ENCODE measurements at regions not wholly inside any gene's neighbourhood (a gene's known extent, or its start where the extent isn't known, plus 50 kb on each side); places are given as distances from the start of the nearest gene placed in this dataset.

- H3K36me3 ChIP-seq (ENCODE audit: control insufficient read depth, low read length) = no peaks in the 10 kb centered on the region
- H3K4me1 ChIP-seq (ENCODE audit: control insufficient read depth, low read length) = no peaks in the 10 kb centered on the region
- no peak overlapping the region for H3K4me3 ChIP-seq (ENCODE audit: low read length)
- no peaks in the 10 kb centered on the region for H3K27me3 ChIP-seq (ENCODE audit: control insufficient read depth, low read length)
- H3K4me2 ChIP-seq (ENCODE audit: low read length) = no peak overlapping the region
- H4K20me1 ChIP-seq (ENCODE audit: control insufficient read depth, insufficient read depth, low read depth, low read length) = no peaks in the 10 kb centered on the region
- H3F3A ChIP-seq (ENCODE audit: control insufficient read depth, insufficient read depth) = no peaks in the 10 kb centered on the region
- H3K27ac ChIP-seq (ENCODE audit: low read depth, low read length) = no peak overlapping the region
- no peaks in the 10 kb centered on the region for H3K9me3 ChIP-seq (ENCODE audit: control insufficient read depth, insufficient read depth, low read length)
- no peaks in the 10 kb centered on the region for H3K79me2 ChIP-seq (ENCODE audit: control insufficient read depth, low read length)
- no peak for TF ChIP-seq EZH2phosphoT487 (IDR thresholded peaks at IDR 0.05; ENCODE audit: borderline replicate concordance, low read length)
- TF ChIP-seq CTCF (IDR thresholded peaks at IDR 0.05; ENCODE audit: low read depth, low read length, poor library complexity, severe bottlenecking) = no peak
- H3K9me2 ChIP-seq (replicated peaks; ENCODE audit: control insufficient read depth, low read length) = no peaks in the 10 kb centered on the region
Observed at GRCh38 chr10:128361487-128361886, 235.3 kb upstream of the MKI67 start.

GRCh38 chr10:128362514-128362913, 236.3 kb upstream of the MKI67 start:
- Histone ChIP-seq H3K9me3 (ENCODE audit: control insufficient read depth, insufficient read depth, low read length) (no peaks in the 10 kb centered on the region), H3K4me1 (ENCODE audit: control insufficient read depth, low read length) (no peaks in the 10 kb centered on the region), H3K9me2 (replicated peaks; ENCODE audit: control insufficient read depth, low read length) (no peaks in the 10 kb centered on the region), H3K79me2 (ENCODE audit: control insufficient read depth, low read length) (no peaks in the 10 kb centered on the region), H3K27ac (ENCODE audit: low read depth, low read length) (no peak overlapping the region), H3K27me3 (ENCODE audit: control insufficient read depth, low read length) (no peaks in the 10 kb centered on the region), H4K20me1 (ENCODE audit: control insufficient read depth, insufficient read depth, low read depth, low read length) (no peaks in the 10 kb centered on the region), H3K36me3 (ENCODE audit: control insufficient read depth, low read length) (no peaks in the 10 kb centered on the region), H3K4me2 (ENCODE audit: low read length) (no peak overlapping the region), H3K4me3 (ENCODE audit: low read length) (no peak overlapping the region), H3F3A (ENCODE audit: control insufficient read depth, insufficient read depth) (no peaks in the 10 kb centered on the region)
- TF ChIP-seq EZH2phosphoT487 (IDR thresholded peaks at IDR 0.05; ENCODE audit: borderline replicate concordance, low read length) = no peak
- no peak for TF ChIP-seq CTCF (IDR thresholded peaks at IDR 0.05; ENCODE audit: low read depth, low read length, poor library complexity, severe bottlenecking)

GRCh38 chr10:128364631-128365030, 238.4 kb upstream of the MKI67 start:
- Histone ChIP-seq H3F3A (ENCODE audit: control insufficient read depth, insufficient read depth) (no peaks in the 10 kb centered on the region), H3K36me3 (ENCODE audit: control insufficient read depth, low read length) (no peaks in the 10 kb centered on the region), H3K4me3 (ENCODE audit: low read length) (no peak overlapping the region), H3K4me2 (ENCODE audit: low read length) (no peak overlapping the region), H3K9me2 (replicated peaks; ENCODE audit: control insufficient read depth, low read length) (no peaks in the 10 kb centered on the region), H3K4me1 (ENCODE audit: control insufficient read depth, low read length) (no peaks in the 10 kb centered on the region), H3K27me3 (ENCODE audit: control insufficient read depth, low read length) (no peaks in the 10 kb centered on the region), H3K79me2 (ENCODE audit: control insufficient read depth, low read length) (no peaks in the 10 kb centered on the region), H3K9me3 (ENCODE audit: control insufficient read depth, insufficient read depth, low read length) (no peaks in the 10 kb centered on the region), H3K27ac (ENCODE audit: low read depth, low read length) (no peak overlapping the region), H4K20me1 (ENCODE audit: control insufficient read depth, insufficient read depth, low read depth, low read length) (no peaks in the 10 kb centered on the region)
- TF ChIP-seq EZH2phosphoT487 (IDR thresholded peaks at IDR 0.05; ENCODE audit: borderline replicate concordance, low read length) (no peak), CTCF (IDR thresholded peaks at IDR 0.05; ENCODE audit: low read depth, low read length, poor library complexity, severe bottlenecking) (no peak)

Data from DOHH2 (cell line).